HG03095 (cell line): ENCODE measurements at regions not wholly inside any gene's neighbourhood (a gene's known extent, or its start where the extent isn't known, plus 50 kb on each side); places are given as distances from the start of the nearest gene placed in this dataset.

Experiments
- ATAC-seq: cut with Tn5 transposase; IDR thresholded peaks from one replicate; pipeline ENCODE4 v1.9.1; 2021; ENCODE audit warnings: moderate library complexity; ENCODE audit not compliant: unreplicated experiment

GRCh38 chr10:44593952-44594351 lies 209.1 kb upstream of the CXCL12 start:
- ATAC-seq = no peak

- ATAC-seq = no peak
Observed at GRCh38 chr10:44607116-44607515, 222.2 kb upstream of the CXCL12 start.

- no peak for ATAC-seq
Observed at GRCh38 chr10:44618910-44619309, 234.0 kb upstream of the CXCL12 start.

GRCh38 chr10:44619521-44619920 lies 234.6 kb upstream of the CXCL12 start:
- ATAC-seq = no peak

- no peak for ATAC-seq
Observed at GRCh38 chr10:44619975-44620374, 235.1 kb upstream of the CXCL12 start.

- no peak for ATAC-seq
Observed at GRCh38 chr10:44627591-44628354, 242.9 kb upstream of the CXCL12 start.

- ATAC-seq = no peak
Observed at GRCh38 chr10:44628921-44629320, 244.0 kb upstream of the CXCL12 start.

- ATAC-seq = no peak
Observed at GRCh38 chr10:44635176-44635575, 250.3 kb upstream of the CXCL12 start.

- ATAC-seq = no peak
Observed at GRCh38 chr10:44636625-44637024, 251.7 kb upstream of the CXCL12 start.

GRCh38 chr10:44640429-44640828 lies 255.5 kb upstream of the CXCL12 start:
- ATAC-seq = no peak

GRCh38 chr10:44647473-44647872 lies 262.6 kb upstream of the CXCL12 start:
- no peak for ATAC-seq

GRCh38 chr10:44647877-44648542 lies 263.1 kb upstream of the CXCL12 start:
- ATAC-seq = peak; percentile 71

- no peak for ATAC-seq
Observed at GRCh38 chr10:44650691-44651661, 260.2 kb upstream of the TMEM72 start.

- ATAC-seq = no peak
Observed at GRCh38 chr10:44651834-44652233, 259.3 kb upstream of the TMEM72 start.

- no peak for ATAC-seq
Observed at GRCh38 chr10:44659320-44659719, 251.8 kb upstream of the TMEM72 start.

- no peak for ATAC-seq
Observed at GRCh38 chr10:44660271-44660670, 250.9 kb upstream of the TMEM72 start.

GRCh38 chr10:44662051-44662450 lies 249.1 kb upstream of the TMEM72 start:
- no peak for ATAC-seq

GRCh38 chr10:44668336-44668735 lies 242.8 kb upstream of the TMEM72 start:
- ATAC-seq = no peak

GRCh38 chr10:44671319-44671718 lies 239.8 kb upstream of the TMEM72 start:
- no peak for ATAC-seq

GRCh38 chr10:44673245-44673983 lies 237.7 kb upstream of the TMEM72 start:
- ATAC-seq = no peak
